ENCODE measurements at regions not wholly inside any gene's neighbourhood (a gene's known extent, or its start where the extent isn't known, plus 50 kb on each side); places are given as distances from the start of the nearest gene placed in this dataset.
"Not testable (repeated sequence)": the region's sequence is repeated elsewhere in the genome, so short reads cannot be mapped to it uniquely, and the experiment has no call there.

DNA sequence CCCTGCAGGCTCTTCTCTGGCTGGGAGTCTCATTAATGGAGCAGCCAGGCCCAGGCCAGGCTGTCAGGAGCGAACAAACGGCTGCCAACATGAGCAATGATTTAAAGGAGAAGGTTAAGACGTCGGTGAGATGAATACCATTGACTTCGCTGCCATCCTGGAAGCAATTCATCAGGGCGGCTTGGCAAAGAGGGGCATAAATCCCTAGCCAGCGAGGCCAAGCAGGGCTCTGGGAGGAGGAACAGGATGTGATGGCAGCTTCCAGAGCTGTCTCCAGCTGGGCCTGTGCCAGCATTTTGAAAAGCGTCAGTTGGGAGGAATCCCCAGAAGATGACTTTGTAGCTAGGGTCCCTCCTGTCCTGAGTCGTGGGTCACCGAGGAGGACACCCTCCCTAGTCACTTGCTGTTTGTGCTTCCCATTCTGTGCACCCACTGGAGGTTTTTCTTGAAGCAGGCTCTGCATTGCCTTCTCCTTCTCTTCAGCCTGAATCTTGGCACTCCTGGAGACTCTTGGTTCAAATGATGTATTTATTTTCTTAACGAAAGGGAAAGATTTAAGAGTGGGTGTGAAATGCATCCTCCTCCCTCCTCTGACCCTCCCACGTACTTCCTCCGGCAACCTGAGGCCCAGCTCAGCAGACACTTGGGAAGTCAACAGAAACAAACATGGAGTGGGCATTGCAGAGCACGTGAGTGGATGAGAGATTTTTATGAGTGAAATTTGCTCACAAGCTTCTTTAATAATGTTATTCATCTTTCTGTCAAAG lies 476.3 kb upstream of the CADM1 start:
- Histone ChIP-seq H2AFZ (ENCODE audit: insufficient read depth, low read depth, low read length, poor library complexity, severe bottlenecking) (no peak overlapping the region), H3K36me3 (replicated peaks in 1 of 2; ENCODE audit: control insufficient read depth in 1 of 2, insufficient read depth in 2 of 2, low read length in 2 of 2) (no peaks in the 10 kb centered on the region), H4K20me1 (ENCODE audit: insufficient read depth, low read length) (no peaks in the 10 kb centered on the region), H3K9me3 (replicated peaks in 1 of 2; ENCODE audit: control insufficient read depth in 1 of 2, insufficient read depth in 1 of 2, low read length in 2 of 2) (no peaks in the 10 kb centered on the region), H3K4me1 (ENCODE audit: control insufficient read depth in 1 of 2, insufficient read depth in 2 of 2, low read length in 2 of 2) (peaks cover 3 to 5% of the 10 kb centered on the region in 2 donors), H3K27ac (ENCODE audit: low read depth in 1 of 2, low read length in 2 of 2) (no peak overlapping the region), H3K27me3 (ENCODE audit: control insufficient read depth in 2 of 2, insufficient read depth in 2 of 2, low read length in 2 of 2) (peaks cover 10 to 15% of the 10 kb centered on the region in 2 donors), H3K4me2 (replicated peaks; ENCODE audit: extremely low read depth, low read length, poor library complexity, severe bottlenecking) (no peak overlapping the region), H3K4me3 (replicated peaks in 1 of 3; ENCODE audit: low read depth in 2 of 3, low read length in 3 of 3) (no peak overlapping the region), H3K9ac (ENCODE audit: insufficient read depth, low read length, poor library complexity, severe bottlenecking) (no peak overlapping the region), H3K79me2 (ENCODE audit: insufficient read depth, low read length) (no peaks in the 10 kb centered on the region)
- peaks cover 12 to 24% (median 21%) of the 10 kb centered on the region in 3 donors for H3K27me3 Mint-ChIP-seq (ENCODE audit: low read depth in 3 of 3)
- H3K27ac Mint-ChIP-seq, result no peak overlapping the region
- no peak for DNase-seq
- intact Hi-C loops (cut with micrococcal nuclease), result no loop called here
- no peaks in the 10 kb centered on the region for H3K36me3 Mint-ChIP-seq
- H3K4me1 Mint-ChIP-seq, result peaks cover 6% of the 10 kb centered on the region
- H3K4me3 Mint-ChIP-seq, result no peak overlapping the region
- H3K9me3 Mint-ChIP-seq, result peaks cover 0 to 3% (median 0%) of the 10 kb centered on the region in 7 donors
- 84% methylated on average over 10 of the region's 14 CpGs for WGBS (ENCODE audit: insufficient coverage)
- TF ChIP-seq, protein P1, sequence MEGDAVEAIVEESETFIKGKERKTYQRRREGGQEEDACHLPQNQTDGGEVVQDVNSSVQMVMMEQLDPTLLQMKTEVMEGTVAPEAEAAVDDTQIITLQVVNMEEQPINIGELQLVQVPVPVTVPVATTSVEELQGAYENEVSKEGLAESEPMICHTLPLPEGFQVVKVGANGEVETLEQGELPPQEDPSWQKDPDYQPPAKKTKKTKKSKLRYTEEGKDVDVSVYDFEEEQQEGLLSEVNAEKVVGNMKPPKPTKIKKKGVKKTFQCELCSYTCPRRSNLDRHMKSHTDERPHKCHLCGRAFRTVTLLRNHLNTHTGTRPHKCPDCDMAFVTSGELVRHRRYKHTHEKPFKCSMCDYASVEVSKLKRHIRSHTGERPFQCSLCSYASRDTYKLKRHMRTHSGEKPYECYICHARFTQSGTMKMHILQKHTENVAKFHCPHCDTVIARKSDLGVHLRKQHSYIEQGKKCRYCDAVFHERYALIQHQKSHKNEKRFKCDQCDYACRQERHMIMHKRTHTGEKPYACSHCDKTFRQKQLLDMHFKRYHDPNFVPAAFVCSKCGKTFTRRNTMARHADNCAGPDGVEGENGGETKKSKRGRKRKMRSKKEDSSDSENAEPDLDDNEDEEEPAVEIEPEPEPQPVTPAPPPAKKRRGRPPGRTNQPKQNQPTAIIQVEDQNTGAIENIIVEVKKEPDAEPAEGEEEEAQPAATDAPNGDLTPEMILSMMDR (IDR thresholded peaks at IDR 0.05), result no peak

DNA sequence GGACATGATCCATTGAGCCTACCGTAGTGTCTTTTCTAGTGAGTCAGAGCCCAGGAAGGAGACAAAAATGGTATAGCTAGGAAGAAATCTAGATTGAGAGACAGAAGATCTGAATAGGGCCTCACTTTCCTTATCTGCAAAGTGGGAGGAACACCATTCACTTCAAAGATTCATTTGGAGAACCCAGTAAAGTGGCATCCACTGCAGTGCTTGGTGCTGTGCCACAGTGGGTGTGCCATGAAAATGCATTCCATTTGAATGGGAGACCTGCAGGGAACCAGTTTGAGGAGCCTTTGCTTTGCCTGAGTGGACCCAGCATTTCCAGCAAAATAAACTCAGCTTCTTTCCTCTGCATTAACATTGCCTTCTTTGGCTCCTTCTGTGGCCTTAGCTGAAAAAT lies 470.5 kb upstream of the CADM1 start:
- peaks cover 31 to 41% (median 35%) of the 10 kb centered on the region in 3 donors for H3K27me3 Mint-ChIP-seq (ENCODE audit: low read depth in 3 of 3)
- Histone ChIP-seq H3K4me3 (replicated peaks in 1 of 3; ENCODE audit: low read depth in 2 of 3, low read length in 3 of 3) (no peak overlapping the region), H3K27me3 (ENCODE audit: control insufficient read depth in 2 of 2, insufficient read depth in 2 of 2, low read length in 2 of 2) (peaks cover 25 to 28% of the 10 kb centered on the region in 2 donors), H3K9ac (ENCODE audit: insufficient read depth, low read length, poor library complexity, severe bottlenecking) (no peak overlapping the region), H3K27ac (ENCODE audit: low read depth in 1 of 2, low read length in 2 of 2) (no peak overlapping the region), H3K36me3 (replicated peaks in 1 of 2; ENCODE audit: control insufficient read depth in 1 of 2, insufficient read depth in 2 of 2, low read length in 2 of 2) (no peaks in the 10 kb centered on the region), H3K79me2 (ENCODE audit: insufficient read depth, low read length) (no peaks in the 10 kb centered on the region), H4K20me1 (ENCODE audit: insufficient read depth, low read length) (no peaks in the 10 kb centered on the region), H3K4me1 (ENCODE audit: control insufficient read depth in 1 of 2, insufficient read depth in 2 of 2, low read length in 2 of 2) (peaks cover 8 to 10% of the 10 kb centered on the region in 2 donors), H2AFZ (ENCODE audit: insufficient read depth, low read depth, low read length, poor library complexity, severe bottlenecking) (peak overlapping the region; percentile 51), H3K9me3 (replicated peaks in 1 of 2; ENCODE audit: control insufficient read depth in 1 of 2, insufficient read depth in 1 of 2, low read length in 2 of 2) (no peaks in the 10 kb centered on the region), H3K4me2 (replicated peaks; ENCODE audit: extremely low read depth, low read length, poor library complexity, severe bottlenecking) (no peak overlapping the region)
- H3K4me1 Mint-ChIP-seq, result peaks cover 12% of the 10 kb centered on the region
- no peak for DNase-seq
- H3K27ac Mint-ChIP-seq, result no peak overlapping the region
- peaks cover 0 to 7% (median 2%) of the 10 kb centered on the region in 7 donors for H3K9me3 Mint-ChIP-seq
- H3K36me3 Mint-ChIP-seq, result no peaks in the 10 kb centered on the region
- H3K4me3 Mint-ChIP-seq, result peak overlapping the region in 1 of 2 donors; percentile 92
- intact Hi-C loops (cut with micrococcal nuclease), result no loop called here
- TF ChIP-seq, protein P1 (IDR thresholded peaks at IDR 0.05), result no peak
- WGBS (ENCODE audit: insufficient coverage), result no CpG with 5 or more reads among the region's 1 CpG

DNA sequence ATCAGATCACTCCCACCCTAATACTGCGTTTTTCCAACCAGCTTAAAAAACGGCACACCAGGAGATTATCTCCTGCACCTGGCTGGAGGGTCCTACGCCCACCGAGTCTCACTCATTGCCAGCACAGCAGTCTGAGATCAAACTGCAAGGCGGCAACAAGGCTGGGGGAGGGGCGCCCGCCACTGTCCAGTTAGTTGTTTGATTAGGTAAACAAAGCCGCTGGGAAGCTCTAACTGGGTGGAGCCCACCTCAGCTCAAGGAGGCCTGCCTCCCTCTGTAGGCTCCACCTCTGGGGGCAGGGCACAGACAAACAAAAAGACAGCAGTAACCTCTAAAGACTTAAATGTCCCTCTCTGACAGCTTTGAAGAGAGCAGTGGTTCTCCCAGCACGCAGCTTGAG lies 463.0 kb upstream of the CADM1 start:
- H3K27me3 ChIP-seq (ENCODE audit: control insufficient read depth in 2 of 2, insufficient read depth in 2 of 2, low read length in 2 of 2); H3K4me1 Mint-ChIP-seq; intact Hi-C loops (cut with micrococcal nuclease); H3K9me3 ChIP-seq (replicated peaks in 1 of 2; ENCODE audit: control insufficient read depth in 1 of 2, insufficient read depth in 1 of 2, low read length in 2 of 2); H3K36me3 ChIP-seq (replicated peaks in 1 of 2; ENCODE audit: control insufficient read depth in 1 of 2, insufficient read depth in 2 of 2, low read length in 2 of 2); H3K79me2 ChIP-seq (ENCODE audit: insufficient read depth, low read length); H3K27ac Mint-ChIP-seq; H3K9ac ChIP-seq (ENCODE audit: insufficient read depth, low read length, poor library complexity, severe bottlenecking); H4K20me1 ChIP-seq (ENCODE audit: insufficient read depth, low read length); H2AFZ ChIP-seq (ENCODE audit: insufficient read depth, low read depth, low read length, poor library complexity, severe bottlenecking); H3K4me2 ChIP-seq (replicated peaks; ENCODE audit: extremely low read depth, low read length, poor library complexity, severe bottlenecking); H3K27ac ChIP-seq (ENCODE audit: low read depth in 1 of 2, low read length in 2 of 2); H3K4me1 ChIP-seq (ENCODE audit: control insufficient read depth in 1 of 2, insufficient read depth in 2 of 2, low read length in 2 of 2); DNase-seq; H3K4me3 ChIP-seq (replicated peaks in 1 of 3; ENCODE audit: low read depth in 2 of 3, low read length in 3 of 3); H3K4me3 Mint-ChIP-seq; H3K36me3 Mint-ChIP-seq: not testable (repeated sequence)
- Mint-ChIP-seq H3K27me3 (ENCODE audit: low read depth in 3 of 3) (peaks cover 7 to 19% (median 7%) of the 10 kb centered on the region in 3 donors), H3K9me3 (peaks cover 3 to 12% (median 4%) of the 10 kb centered on the region in 7 donors)
- WGBS (ENCODE audit: insufficient coverage), result 87% methylated on average over 3 of the region's 9 CpGs

Data from CD14-positive monocyte (primary cell).